H1 (cell line): ENCODE measurements at regions not wholly inside any gene's neighbourhood (a gene's known extent, or its start where the extent isn't known, plus 50 kb on each side); places are given as distances from the start of the nearest gene placed in this dataset.

ENCODE experiments used
- CTCF ChIA-PET: fragments of 300-600 bp; sonication (Branson Sonifier 250); formaldehyde crosslinking; loops from one replicate; lab custom pipeline; 2021; ENCODE audit not compliant: partially characterized antibody; lab: Charles Lee
- POLR2A ChIA-PET: fragments of 300-600 bp; sonication (Branson Sonifier 250); formaldehyde crosslinking; loops from one replicate; lab custom pipeline; 2021; ENCODE audit warnings: inconsistent platforms; ENCODE audit not compliant: partially characterized antibody; lab: Charles Lee
- DNase-seq, 2 experiments: peaks; one replicate each; pipeline versions ENCODE4 v3.0.0 to v3.0.0-alpha.2; 2010 to 2022; ENCODE audit warnings: low spot score in 2 of 2, low read depth in 1 of 2, mixed read lengths in 1 of 2
- FAIRE-seq: peaks from 2 replicates; lab custom pipeline; 2011; peaks lifted over from hg19 to GRCh38; lab: Jason Lieb, UNC
- H2AFZ ChIP-seq: 2 replicates; pipeline ENCODE4 v1.8.1; 2012; ENCODE audit warnings: low read length, inconsistent platforms
- H2AK5ac ChIP-seq: 2 replicates; pipeline ENCODE4 v1.6.1; 2013; ENCODE audit warnings: low read depth, low read length
- H2BK120ac ChIP-seq: replicated peaks from 2 replicates; pipeline ENCODE3; 2013; ENCODE audit warnings: low read depth, low read length, inconsistent platforms
- H2BK12ac ChIP-seq: 2 replicates; pipeline ENCODE4 v1.6.1; 2013; ENCODE audit warnings: low read depth, low read length
- H2BK15ac ChIP-seq: 2 replicates; pipeline ENCODE4 v1.6.1; 2013; ENCODE audit warnings: low read length
- H2BK20ac ChIP-seq: 2 replicates; pipeline ENCODE4 v1.6.1; 2013; ENCODE audit warnings: low read length
- H2BK5ac ChIP-seq: 2 replicates; pipeline ENCODE4 v1.6.1; 2013; ENCODE audit warnings: low read depth, low read length
- H3K14ac ChIP-seq: 2 replicates; pipeline ENCODE4 v1.6.1; 2013; ENCODE audit warnings: inconsistent platforms; ENCODE audit not compliant: insufficient read length
- H3K18ac ChIP-seq: 2 replicates; pipeline ENCODE4 v1.6.1; 2013; ENCODE audit warnings: low read length; ENCODE audit errors: extremely low read depth
- H3K23ac ChIP-seq: 2 replicates; pipeline ENCODE4 v1.6.1; 2013; ENCODE audit warnings: inconsistent platforms; ENCODE audit not compliant: insufficient read length
- H3K23me2 ChIP-seq: 2 replicates; pipeline ENCODE4 v1.6.1; 2013; ENCODE audit warnings: low read depth, low read length
- H3K27ac ChIP-seq: 2 replicates; pipeline ENCODE4 v1.6.1; 2011; ENCODE audit warnings: low read depth, low read length, inconsistent platforms
- H3K27me3 ChIP-seq, 4 experiments: replicated peaks in 1 of 4; 1 replicate in 1 of 4; 2 replicates in 3 of 4; pipeline versions ENCODE4 v1.6.1 to v1.8.1; 2011 to 2013; ENCODE audit warnings: low read length in 3 of 4, mild to moderate bottlenecking in 3 of 4, inconsistent platforms in 2 of 4, mixed read lengths in 2 of 4, moderate library complexity in 1 of 4; ENCODE audit not compliant: control insufficient read depth in 3 of 4, insufficient read depth in 3 of 4; ENCODE audit errors: extremely low read depth in 1 of 4
- H3K36me3 ChIP-seq, 4 experiments: 2 replicates each; pipeline versions ENCODE4 v1.6.1 to v1.8.1; 2011 to 2013; ENCODE audit warnings: mild to moderate bottlenecking in 4 of 4, low read length in 3 of 4, moderate library complexity in 2 of 4, control low read depth in 1 of 4, inconsistent platforms in 1 of 4; ENCODE audit not compliant: insufficient read depth in 4 of 4, control insufficient read depth in 2 of 4
- H3K4ac ChIP-seq: replicated peaks from 2 replicates; pipeline ENCODE3; 2013; ENCODE audit warnings: low read length, low read depth, mixed read lengths, inconsistent platforms; ENCODE audit not compliant: insufficient read length
- H3K4me1 ChIP-seq, 4 experiments: replicated peaks in 1 of 4; 1 replicate in 1 of 4; 2 replicates in 3 of 4; pipeline versions ENCODE4 v1.6.1 to v1.8.1; 2011 to 2013; ENCODE audit warnings: low read length in 3 of 4, inconsistent platforms in 2 of 4, mixed read lengths in 1 of 4; ENCODE audit not compliant: insufficient read depth in 4 of 4, control insufficient read depth in 3 of 4
- H3K4me2 ChIP-seq, 2 experiments: 2 replicates each; pipeline versions ENCODE4 v1.6.1 to v1.8.1; 2011 to 2013; ENCODE audit warnings: low read depth in 2 of 2, low read length in 2 of 2, control low read depth in 1 of 2, inconsistent platforms in 1 of 2, mild to moderate bottlenecking in 1 of 2; ENCODE audit not compliant: insufficient read depth in 1 of 2
- H3K4me3 ChIP-seq, 4 experiments: fragments of 200-600, 300-600 bp in 1 of 4; sonication (generic), shearing (Covaris generic), sonication (Bioruptor Twin) in 1 of 4; 2 replicates each; pipeline versions ENCODE4 v1.5.1 to v1.8.1; 2011 to 2016; ENCODE audit warnings: low read length in 4 of 4, low read depth in 3 of 4, control low read depth in 2 of 4, inconsistent platforms in 2 of 4, mild to moderate bottlenecking in 2 of 4, mixed read lengths in 1 of 4, moderate library complexity in 1 of 4; ENCODE audit not compliant: insufficient read depth in 2 of 4; ENCODE audit errors: extremely low read depth in 1 of 4
- H3K56ac ChIP-seq: replicated peaks from 2 replicates; pipeline ENCODE3; 2013; ENCODE audit warnings: low read depth, mild to moderate bottlenecking, mixed read lengths, low read length, inconsistent platforms; ENCODE audit not compliant: insufficient read length
- H3K79me1 ChIP-seq: 2 replicates; pipeline ENCODE4 v1.6.1; 2013; ENCODE audit warnings: low read depth, low read length, control low read depth
- H3K79me2 ChIP-seq, 2 experiments: 2 replicates each; pipeline versions ENCODE4 v1.6.1 to v1.8.1; 2012 to 2013; ENCODE audit warnings: low read length in 2 of 2, mild to moderate bottlenecking in 2 of 2, inconsistent platforms in 1 of 2; ENCODE audit not compliant: insufficient read depth in 2 of 2, control insufficient read depth in 1 of 2
- H3K9ac ChIP-seq, 4 experiments: replicated peaks in 1 of 4; 1 replicate in 1 of 4; 2 replicates in 3 of 4; pipeline versions ENCODE4 v1.6.1 to v1.8.1; 2011 to 2013; ENCODE audit warnings: low read depth in 3 of 4, low read length in 3 of 4, control low read depth in 2 of 4, mild to moderate bottlenecking in 2 of 4, moderate library complexity in 2 of 4, inconsistent platforms in 1 of 4; ENCODE audit errors: extremely low read depth in 1 of 4
- H3K9me3 ChIP-seq, 2 experiments: 2 replicates each; pipeline versions ENCODE4 v1.6.1 to v1.8.1; 2012 to 2013; ENCODE audit warnings: mild to moderate bottlenecking in 2 of 2, moderate library complexity in 2 of 2, control low read depth in 1 of 2, inconsistent platforms in 1 of 2, low read depth in 1 of 2, low read length in 1 of 2, mixed read lengths in 1 of 2; ENCODE audit not compliant: insufficient read depth in 2 of 2
- H4K20me1 ChIP-seq, 2 experiments: replicated peaks in 1 of 2; 2 replicates each; pipeline versions ENCODE3 to v1.8.1; 2011 to 2013; ENCODE audit warnings: inconsistent platforms in 2 of 2, low read length in 2 of 2, mild to moderate bottlenecking in 1 of 2; ENCODE audit not compliant: insufficient read depth in 2 of 2, control insufficient read depth in 1 of 2
- H4K5ac ChIP-seq: 2 replicates; pipeline ENCODE4 v1.6.1; 2013; ENCODE audit warnings: low read length, low read depth, mixed read lengths, inconsistent platforms; ENCODE audit not compliant: insufficient read length
- H4K8ac ChIP-seq: 2 replicates; pipeline ENCODE4 v1.8.0; 2013; ENCODE audit warnings: mild to moderate bottlenecking, moderate library complexity, low read length, inconsistent platforms; ENCODE audit not compliant: insufficient read depth; ENCODE audit errors: extremely low read depth
- H4K91ac ChIP-seq: replicated peaks from 2 replicates; pipeline ENCODE3; 2013; ENCODE audit warnings: low read length, mixed read lengths, inconsistent platforms; ENCODE audit not compliant: insufficient read length
- ATF3 ChIP-seq: IDR thresholded peaks from 2 replicates; pipeline ENCODE4 v1.6.1; 2011; ENCODE audit warnings: low read depth, mild to moderate bottlenecking, low read length; ENCODE audit not compliant: insufficient read depth
- EGR1 ChIP-seq: IDR thresholded peaks from 2 replicates; pipeline ENCODE4 v1.6.1; 2011; ENCODE audit warnings: low read depth, low read length, borderline replicate concordance
- KDM4A ChIP-seq: IDR thresholded peaks from one replicate; pipeline ENCODE4 v1.7.1; 2012; ENCODE audit warnings: low read depth, mild to moderate bottlenecking, moderate library complexity, low read length, inconsistent platforms; ENCODE audit not compliant: severe bottlenecking
- KDM5A ChIP-seq: fragments of 200-600 bp; IDR thresholded peaks from 2 replicates; pipeline ENCODE4 v1.7.1; 2012; ENCODE audit warnings: mild to moderate bottlenecking, low read length, inconsistent platforms, mixed read lengths
- PHF8 ChIP-seq: fragments of 200-600 bp; sonication (generic); conservative IDR thresholded peaks from 2 replicates; pipeline ENCODE4 v1.7.1; 2012; ENCODE audit warnings: low read depth, mild to moderate bottlenecking, inconsistent platforms, low read length, moderate library complexity
- RBBP5 ChIP-seq: IDR thresholded peaks from 2 replicates; pipeline ENCODE4 v1.7.1; 2012; ENCODE audit warnings: low read depth, mild to moderate bottlenecking, inconsistent platforms, low read length, moderate library complexity, borderline replicate concordance
- RNF2 ChIP-seq: fragments of 200-900, 300-1000 bp; sonication (generic); IDR thresholded peaks from 2 replicates; pipeline ENCODE4 v1.7.1; 2016; ENCODE audit warnings: borderline replicate concordance, low read depth, mild to moderate bottlenecking, antibody characterized with exemption, low read length; ENCODE audit not compliant: poor library complexity, severe bottlenecking; ENCODE audit errors: missing control alignments
- RXRA ChIP-seq: IDR thresholded peaks from 2 replicates; pipeline ENCODE4 v1.6.1; 2011; ENCODE audit warnings: low read depth, mild to moderate bottlenecking, low read length, moderate library complexity; ENCODE audit not compliant: insufficient read depth
- SIRT6 ChIP-seq: IDR thresholded peaks from one replicate; pipeline ENCODE4 v1.7.1; 2012; ENCODE audit warnings: low read length, inconsistent platforms
- USF2 ChIP-seq: IDR thresholded peaks from 2 replicates; pipeline ENCODE4 v1.6.1; 2011; ENCODE audit warnings: low read length, improper control_type of control experiment
- WGBS, 2 experiments: shearing (Covaris generic) in 1 of 2; methylation state at CpG; one replicate each; pipeline versions ENCODE4 v1.1.6 to v1.1.7; 2013 to 2015; ENCODE audit warnings: low lambda C conversion rate in 2 of 2, mixed read lengths in 2 of 2, inconsistent platforms in 1 of 2, low coverage in 1 of 2, missing lambda C conversion rate in 1 of 2; ENCODE audit not compliant: insufficient replicate concordance in 2 of 2, insufficient coverage in 1 of 2, insufficient read length in 1 of 2; ENCODE audit errors: extremely low coverage in 1 of 2, missing lambda C conversion rate in 1 of 2; 5-methylcytosine and 5-hydroxymethylcytosine counted together

GRCh38 chr14:26766726-26767125 lies 168.9 kb upstream of the NOVA1 start:
- H3K9me3 ChIP-seq, result no peaks in the 10 kb centered on the region
- no peak overlapping the region for H4K5ac ChIP-seq
- no peak overlapping the region for H3K27ac ChIP-seq
- no peak overlapping the region for H2AFZ ChIP-seq
- no peak overlapping the region for H2BK20ac ChIP-seq
- no peak overlapping the region for H2AK5ac ChIP-seq
- H2BK5ac ChIP-seq, result no peak overlapping the region
- H4K20me1 ChIP-seq, result no peaks in the 10 kb centered on the region
- WGBS, 2 experiments, result 88% methylated on average over 1 of the region's 1 CpG; no CpG with 5 or more reads in 1 of the 2 experiments
- TF ChIP-seq KDM5A, result no peak
- no peak for TF ChIP-seq RXRA
- TF ChIP-seq USF2, result no peak
- no peak for TF ChIP-seq RBBP5
- TF ChIP-seq RNF2, result no peak
- TF ChIP-seq KDM4A, result no peak
- TF ChIP-seq EGR1, result no peak
- no peak for TF ChIP-seq SIRT6
- TF ChIP-seq ATF3, result no peak
- TF ChIP-seq PHF8, result no peak
- H4K8ac ChIP-seq, result no peak overlapping the region
- ChIA-PET CTCF (no interaction called here), POLR2A (no interaction called here)
- no peak overlapping the region for H2BK120ac ChIP-seq
- H4K91ac ChIP-seq, result no peak overlapping the region
- no peak overlapping the region for H3K4ac ChIP-seq
- H3K18ac ChIP-seq, result no peak overlapping the region
- H3K9ac ChIP-seq, result no peak overlapping the region
- H3K23me2 ChIP-seq, result no peaks in the 10 kb centered on the region
- no peak overlapping the region for H3K4me3 ChIP-seq
- no peak overlapping the region for H2BK12ac ChIP-seq
- H3K79me2 ChIP-seq, result no peaks in the 10 kb centered on the region
- H3K27me3 ChIP-seq, result no peaks in the 10 kb centered on the region
- FAIRE-seq (no peak), DNase-seq (no peak)
- no peaks in the 10 kb centered on the region for H3K36me3 ChIP-seq
- no peak overlapping the region for H3K56ac ChIP-seq
- H3K14ac ChIP-seq, result no peak overlapping the region
- no peak overlapping the region for H3K4me2 ChIP-seq
- H3K79me1 ChIP-seq, result no peaks in the 10 kb centered on the region
- H3K4me1 ChIP-seq, result no peaks in the 10 kb centered on the region
- no peak overlapping the region for H2BK15ac ChIP-seq
- H3K23ac ChIP-seq, result no peak overlapping the region
